ENCODE measurements at regions not wholly inside any gene's neighbourhood (a gene's known extent, or its start where the extent isn't known, plus 50 kb on each side); places are given as distances from the start of the nearest gene placed in this dataset.

DNA sequence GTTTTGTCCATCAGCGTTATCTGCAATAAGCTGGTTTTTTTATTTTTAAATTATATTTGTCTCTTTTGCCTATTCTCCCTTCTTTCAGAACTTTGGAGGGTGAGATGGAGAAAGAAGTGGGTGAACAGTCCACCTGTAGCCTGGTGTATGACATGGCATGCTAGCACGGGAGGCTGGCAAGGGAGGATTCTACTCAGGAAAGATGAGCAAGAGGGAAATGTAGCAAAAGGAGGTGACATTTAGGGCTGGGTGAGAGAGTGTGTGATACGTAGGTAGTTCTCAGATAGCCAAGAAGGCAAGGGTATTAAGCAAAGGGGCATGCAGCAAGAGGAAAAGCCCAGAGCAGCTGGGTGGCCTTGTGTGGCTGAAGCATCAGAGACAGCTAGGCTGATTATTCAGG, 612.9 kb upstream of the IGFBP3 start:
- Histone ChIP-seq H3K4me3 (ENCODE audit: low read length) (no peak overlapping the region), H3K9me3 (ENCODE audit: control insufficient read depth in 1 of 2, insufficient read depth in 1 of 2, low read length in 2 of 2) (peaks cover 0 to 6% of the 10 kb centered on the region in 2 experiments), H3K27me3 (ENCODE audit: control insufficient read depth in 1 of 2, insufficient read depth in 2 of 2, low read length in 2 of 2) (no peaks in the 10 kb centered on the region), H3K4me1 (ENCODE audit: insufficient read depth, low read length) (no peaks in the 10 kb centered on the region), H3K36me3 (ENCODE audit: insufficient read depth, low read length) (no peaks in the 10 kb centered on the region), H3K27ac (ENCODE audit: low read depth in 1 of 2, low read length in 2 of 2) (no peak overlapping the region)
- no peak for ATAC-seq (ENCODE audit: poor library complexity)
- H3K27me3 Mint-ChIP-seq = no peaks in the 10 kb centered on the region
- H3K4me1 Mint-ChIP-seq (ENCODE audit: low read depth) = no peaks in the 10 kb centered on the region
- TF ChIP-seq, protein P1, sequence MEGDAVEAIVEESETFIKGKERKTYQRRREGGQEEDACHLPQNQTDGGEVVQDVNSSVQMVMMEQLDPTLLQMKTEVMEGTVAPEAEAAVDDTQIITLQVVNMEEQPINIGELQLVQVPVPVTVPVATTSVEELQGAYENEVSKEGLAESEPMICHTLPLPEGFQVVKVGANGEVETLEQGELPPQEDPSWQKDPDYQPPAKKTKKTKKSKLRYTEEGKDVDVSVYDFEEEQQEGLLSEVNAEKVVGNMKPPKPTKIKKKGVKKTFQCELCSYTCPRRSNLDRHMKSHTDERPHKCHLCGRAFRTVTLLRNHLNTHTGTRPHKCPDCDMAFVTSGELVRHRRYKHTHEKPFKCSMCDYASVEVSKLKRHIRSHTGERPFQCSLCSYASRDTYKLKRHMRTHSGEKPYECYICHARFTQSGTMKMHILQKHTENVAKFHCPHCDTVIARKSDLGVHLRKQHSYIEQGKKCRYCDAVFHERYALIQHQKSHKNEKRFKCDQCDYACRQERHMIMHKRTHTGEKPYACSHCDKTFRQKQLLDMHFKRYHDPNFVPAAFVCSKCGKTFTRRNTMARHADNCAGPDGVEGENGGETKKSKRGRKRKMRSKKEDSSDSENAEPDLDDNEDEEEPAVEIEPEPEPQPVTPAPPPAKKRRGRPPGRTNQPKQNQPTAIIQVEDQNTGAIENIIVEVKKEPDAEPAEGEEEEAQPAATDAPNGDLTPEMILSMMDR (IDR thresholded peaks at IDR 0.05) = no peak
- DNase-seq = no peak
- peaks cover 17% of the 10 kb centered on the region for H3K9me3 Mint-ChIP-seq
- no peak overlapping the region for H3K27ac Mint-ChIP-seq
- H3K36me3 Mint-ChIP-seq (ENCODE audit: low read depth) = no peaks in the 10 kb centered on the region
- intact Hi-C loops (cut with DNase I, micrococcal nuclease) = no loop called here
- ChIA-PET POLR2A (no interaction called here), CTCF (no interaction called here)
- H3K4me3 Mint-ChIP-seq = no peak overlapping the region

DNA sequence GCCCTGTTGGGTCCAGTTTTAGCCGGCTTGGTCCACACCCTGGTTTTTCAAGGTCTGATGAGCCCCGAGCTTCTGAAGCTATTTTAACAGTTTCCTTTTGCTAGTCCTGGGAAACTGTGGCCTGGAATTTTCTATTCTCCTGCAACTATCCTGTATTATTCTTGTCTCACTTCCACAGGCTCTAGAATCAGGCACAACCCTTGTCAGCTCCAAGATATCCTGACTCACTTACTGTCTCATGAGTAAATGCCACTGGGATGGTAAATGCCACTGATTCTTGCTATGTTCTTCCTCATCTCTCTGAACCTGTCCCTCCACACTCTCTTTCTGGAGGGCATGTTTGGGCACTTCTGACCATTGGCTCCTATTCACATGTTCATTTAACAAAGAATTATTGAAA, 611.5 kb upstream of the IGFBP3 start:
- intact Hi-C loops (cut with DNase I, micrococcal nuclease) = no loop called here
- TF ChIP-seq, protein P1 (IDR thresholded peaks at IDR 0.05) = no peak
- peaks cover 19% of the 10 kb centered on the region for H3K9me3 Mint-ChIP-seq
- no peak overlapping the region for H3K27ac Mint-ChIP-seq
- no peaks in the 10 kb centered on the region for H3K27me3 ChIP-seq (ENCODE audit: control insufficient read depth in 1 of 2, insufficient read depth in 2 of 2, low read length in 2 of 2)
- no peaks in the 10 kb centered on the region for H3K4me1 ChIP-seq (ENCODE audit: insufficient read depth, low read length)
- POLR2A ChIA-PET = no interaction called here
- ATAC-seq (ENCODE audit: poor library complexity) (no peak), DNase-seq (no peak)
- peaks cover 0 to 6% of the 10 kb centered on the region in 2 experiments for H3K9me3 ChIP-seq (ENCODE audit: control insufficient read depth in 1 of 2, insufficient read depth in 1 of 2, low read length in 2 of 2)
- H3K36me3 Mint-ChIP-seq (ENCODE audit: low read depth) = no peaks in the 10 kb centered on the region
- no peaks in the 10 kb centered on the region for H3K36me3 ChIP-seq (ENCODE audit: insufficient read depth, low read length)
- H3K4me3 ChIP-seq (ENCODE audit: low read length) = no peak overlapping the region
- no peak overlapping the region for H3K4me3 Mint-ChIP-seq
- CTCF ChIA-PET = no interaction called here
- no peaks in the 10 kb centered on the region for H3K4me1 Mint-ChIP-seq (ENCODE audit: low read depth)
- H3K27me3 Mint-ChIP-seq = no peaks in the 10 kb centered on the region
- no peak overlapping the region for H3K27ac ChIP-seq (ENCODE audit: low read depth in 1 of 2, low read length in 2 of 2)

DNA sequence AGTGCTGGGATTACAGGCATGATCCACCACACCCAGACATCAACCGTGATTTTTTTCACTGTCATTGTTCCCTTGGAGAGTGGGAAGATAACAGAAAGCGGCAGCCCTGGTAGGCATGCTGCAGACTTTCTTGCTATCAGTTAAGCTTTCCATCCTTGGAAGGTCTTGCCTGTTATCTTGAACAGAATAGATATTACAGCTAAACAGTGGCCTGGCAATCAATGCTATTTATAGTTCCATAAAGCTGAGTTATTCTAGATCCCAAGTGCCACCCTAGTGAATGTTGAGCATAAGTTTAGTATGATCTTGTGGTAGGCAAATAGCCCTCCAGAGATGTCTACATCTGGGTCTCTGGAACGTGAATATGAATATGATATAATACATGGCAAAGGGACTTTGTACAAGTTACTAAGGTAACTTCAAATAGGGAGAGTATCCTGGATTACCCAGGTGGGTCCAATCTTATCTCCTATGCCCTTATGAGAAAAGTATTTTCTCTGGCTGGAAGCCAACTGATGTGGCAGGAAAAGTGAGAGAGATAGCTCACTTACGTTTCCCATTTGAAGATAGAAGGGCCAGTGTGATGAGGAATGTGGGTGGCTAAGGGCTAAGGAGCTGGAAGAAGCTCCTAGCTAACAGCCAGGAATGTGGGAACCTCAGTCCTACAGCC, 609.1 kb upstream of the IGFBP3 start:
- Mint-ChIP-seq H3K9me3 (peaks cover 15% of the 10 kb centered on the region), H3K27ac (no peak overlapping the region), H3K4me1 (ENCODE audit: low read depth) (no peaks in the 10 kb centered on the region), H3K4me3 (no peak overlapping the region), H3K27me3 (no peaks in the 10 kb centered on the region), H3K36me3 (ENCODE audit: low read depth) (no peaks in the 10 kb centered on the region)
- ChIA-PET POLR2A (no interaction called here), CTCF (no interaction called here)
- H3K4me3 ChIP-seq (ENCODE audit: low read length) = no peak overlapping the region
- H3K27ac ChIP-seq (ENCODE audit: low read depth in 1 of 2, low read length in 2 of 2) = no peak overlapping the region
- ATAC-seq (ENCODE audit: poor library complexity) = no peak
- no peaks in the 10 kb centered on the region for H3K9me3 ChIP-seq (ENCODE audit: control insufficient read depth in 1 of 2, insufficient read depth in 1 of 2, low read length in 2 of 2)
- intact Hi-C loops (cut with DNase I, micrococcal nuclease) = no loop called here
- TF ChIP-seq, protein P1 (IDR thresholded peaks at IDR 0.05) = no peak
- H3K36me3 ChIP-seq (ENCODE audit: insufficient read depth, low read length) = no peaks in the 10 kb centered on the region
- no peaks in the 10 kb centered on the region for H3K27me3 ChIP-seq (ENCODE audit: control insufficient read depth in 1 of 2, insufficient read depth in 2 of 2, low read length in 2 of 2)
- DNase-seq = no peak
- no peaks in the 10 kb centered on the region for H3K4me1 ChIP-seq (ENCODE audit: insufficient read depth, low read length)

Data from CD4-positive, alpha-beta T cell (primary cell).